ELF-1 (cell line): ENCODE measurements at regions not wholly inside any gene's neighbourhood (a gene's known extent, or its start where the extent isn't known, plus 50 kb on each side); places are given as distances from the start of the nearest gene placed in this dataset.
"Not testable (repeated sequence)": the region's sequence is repeated elsewhere in the genome, so short reads cannot be mapped to it uniquely, and the experiment has no call there.

Experiments used
- DNase-seq: peaks from one replicate; pipeline ENCODE4 v3.0.0-alpha.2; 2016; ENCODE audit warnings: low read depth, low spot score

DNA sequence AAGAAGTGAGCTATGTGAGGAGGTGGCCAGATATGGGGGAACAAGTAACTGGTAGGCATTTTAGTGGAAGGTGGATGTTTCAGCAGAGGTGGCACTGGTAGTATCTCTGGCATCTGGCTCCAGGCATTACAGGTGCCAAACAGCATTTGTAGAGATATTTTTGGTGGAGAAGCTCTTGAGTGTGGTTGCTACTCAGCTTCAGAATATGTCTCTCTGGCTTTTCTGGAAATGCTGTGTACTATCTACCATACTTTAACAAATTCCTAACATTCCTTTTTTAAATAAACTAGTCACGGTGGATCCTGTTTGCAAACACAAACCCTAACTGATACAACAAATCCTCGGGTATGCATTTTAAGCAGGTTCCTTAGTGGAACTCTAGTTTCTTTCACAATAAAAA lies 128.0 kb downstream of the BARX2 start:
- no peak for DNase-seq

- no peak for DNase-seq
Measured at GRCh38 chr11:129505266-129505665, 129.6 kb downstream of the BARX2 start.

DNA sequence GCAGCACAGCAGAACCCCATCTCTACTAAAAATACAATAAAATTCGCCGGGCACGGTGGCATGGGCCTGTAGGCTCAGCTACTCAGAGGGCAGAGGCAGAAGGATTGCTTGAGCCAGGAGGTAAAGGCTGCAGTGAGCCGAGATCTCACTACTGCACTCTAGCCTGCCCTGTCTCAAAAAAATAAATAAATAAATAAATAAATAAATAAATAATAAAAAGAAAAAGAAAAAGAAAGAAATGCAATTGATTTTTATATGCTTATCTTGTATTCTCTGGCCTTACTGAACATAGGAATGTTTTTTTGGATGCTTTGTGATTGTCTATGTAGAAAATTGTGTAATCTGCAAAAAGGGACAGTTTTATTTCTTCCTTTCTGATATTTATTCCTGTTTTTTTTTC lies 132.5 kb downstream of the BARX2 start:
- DNase-seq, result no peak

DNA sequence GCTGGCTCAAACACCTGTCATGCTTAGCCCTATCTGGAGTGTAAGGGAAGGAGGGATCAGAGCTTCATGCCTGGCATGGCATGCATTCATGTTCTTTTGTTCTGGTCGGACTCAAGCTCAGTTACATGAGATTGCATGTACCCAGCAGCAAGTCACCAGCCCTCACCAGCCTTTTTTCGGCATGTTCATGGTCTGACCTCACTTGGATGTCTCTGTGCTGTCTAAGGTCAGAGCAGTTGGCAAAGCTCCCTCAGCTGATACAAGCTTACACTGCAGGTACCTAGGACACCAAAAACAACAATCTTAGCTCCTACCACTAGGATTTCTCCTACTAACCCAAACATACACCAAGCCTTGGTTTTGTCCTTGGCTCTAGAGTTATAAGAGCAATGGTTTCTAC lies 152.6 kb downstream of the BARX2 start:
- DNase-seq, result no peak

DNA sequence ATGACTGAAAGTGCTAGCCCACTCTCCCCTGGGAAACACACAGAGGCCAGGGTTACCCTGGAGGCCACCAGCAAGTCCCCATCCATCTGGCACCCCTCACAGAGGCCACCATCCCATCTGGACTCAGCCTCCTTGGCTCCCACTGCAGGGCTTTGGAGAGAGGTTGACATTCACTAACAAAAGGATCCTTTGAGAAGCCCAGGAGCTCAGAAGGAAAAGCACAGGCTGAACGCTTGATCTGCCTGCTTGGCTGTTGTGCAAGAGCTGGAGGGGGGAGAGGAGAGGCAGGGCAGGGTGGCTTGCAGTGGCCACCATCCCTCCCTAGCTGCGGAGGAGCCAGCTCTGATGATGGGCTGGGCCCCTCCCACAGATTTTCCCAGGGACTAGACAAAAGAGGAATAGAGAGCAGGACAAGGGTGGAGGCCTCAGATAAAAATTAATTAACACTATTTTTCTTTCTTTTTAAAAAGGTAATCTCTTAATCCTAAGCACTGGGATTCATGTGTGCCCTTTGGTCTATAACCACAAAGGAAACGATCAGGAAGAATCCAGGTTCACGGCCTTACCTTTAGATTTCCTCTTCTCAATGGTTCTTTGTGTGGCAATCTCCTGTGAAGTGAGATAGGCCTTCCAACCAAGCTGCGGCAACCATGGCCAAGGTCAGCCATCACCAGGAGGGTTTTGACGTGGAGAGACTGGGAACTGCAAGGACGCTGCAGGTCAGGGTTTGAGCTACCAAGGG lies 154.7 kb downstream of the BARX2 start:
- no peak for DNase-seq

DNA sequence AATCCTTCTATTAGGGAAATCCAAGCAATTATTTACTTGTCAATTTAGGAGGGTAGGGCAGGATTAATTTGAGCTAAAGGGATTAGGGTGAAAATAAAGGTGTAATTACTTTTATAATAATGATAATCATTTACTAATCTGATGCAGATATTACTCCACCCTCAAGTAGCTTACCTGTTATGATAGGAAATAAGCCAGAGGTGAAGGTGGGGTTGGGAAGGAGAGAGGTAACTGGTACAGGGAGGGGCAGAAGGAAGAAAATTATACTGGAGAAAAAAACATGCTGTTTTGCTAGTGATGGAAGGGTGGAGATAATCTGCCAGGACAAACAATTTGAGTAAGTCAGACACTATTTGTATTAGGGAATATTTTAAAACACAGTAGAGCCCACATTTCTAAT lies 157.7 kb downstream of the BARX2 start:
- DNase-seq, result no peak

DNA sequence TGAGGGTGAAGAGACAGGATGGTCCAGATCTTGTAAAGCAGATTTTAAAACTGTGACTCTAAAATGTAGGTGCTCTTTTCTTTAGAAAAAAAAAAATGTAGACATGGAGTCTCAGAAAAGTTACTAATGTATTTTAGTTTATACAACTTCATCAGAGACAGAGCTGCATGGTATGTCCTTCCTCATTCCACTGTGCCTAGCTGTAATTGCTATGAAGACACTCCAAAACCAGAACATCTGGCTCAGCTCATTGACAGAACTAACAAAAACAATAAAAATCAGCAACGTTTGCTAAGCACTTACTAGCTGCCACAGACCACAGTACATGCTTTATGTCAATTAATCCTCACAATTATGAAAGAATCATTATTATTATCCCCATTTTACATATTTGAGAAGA lies 160.7 kb downstream of the BARX2 start:
- no peak for DNase-seq

- no peak for DNase-seq
Measured at GRCh38 chr11:129538323-129538722, 162.7 kb downstream of the BARX2 start.

DNA sequence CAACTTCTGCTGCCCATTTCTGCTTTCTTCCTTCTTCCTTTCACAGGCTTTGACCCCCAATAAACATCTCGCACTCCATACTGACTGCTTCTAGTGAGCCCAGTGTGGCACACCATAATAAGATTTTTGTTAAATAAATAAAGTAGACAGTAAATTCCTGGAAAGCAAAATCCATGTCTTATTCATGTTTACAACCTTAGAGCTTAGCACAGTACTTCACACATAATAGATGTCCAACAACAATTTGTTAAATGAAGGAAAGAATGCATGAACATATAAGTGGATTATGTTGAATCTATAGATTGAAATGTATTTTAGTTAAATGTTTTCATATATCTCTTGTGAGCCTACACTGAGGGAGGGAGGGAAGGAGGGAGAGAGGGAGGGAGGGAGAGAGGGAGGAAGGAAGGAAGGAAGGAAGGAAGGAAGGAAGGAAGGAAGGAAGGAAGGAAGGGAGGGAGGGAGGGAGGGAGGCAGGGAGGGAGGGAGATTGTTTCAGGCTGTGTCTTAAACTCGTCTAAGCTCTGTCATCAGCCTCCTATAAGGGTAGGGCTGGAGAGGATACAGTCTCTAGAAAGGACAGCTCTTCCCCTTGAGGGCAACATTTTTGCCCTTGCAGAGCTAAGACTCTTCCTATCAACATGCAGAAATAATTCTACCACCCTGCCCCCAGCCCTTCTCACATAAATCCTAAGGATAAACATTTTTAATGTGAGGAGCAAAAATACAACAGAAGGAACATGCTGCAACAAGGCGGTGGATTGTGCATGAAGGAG lies 168.1 kb downstream of the BARX2 start:
- no peak for DNase-seq

GRCh38 chr11:129544691-129545090 lies 169.0 kb downstream of the BARX2 start:
- no peak for DNase-seq

- DNase-seq, result no peak
Measured at GRCh38 chr11:129546266-129546665, 170.6 kb downstream of the BARX2 start.

DNA sequence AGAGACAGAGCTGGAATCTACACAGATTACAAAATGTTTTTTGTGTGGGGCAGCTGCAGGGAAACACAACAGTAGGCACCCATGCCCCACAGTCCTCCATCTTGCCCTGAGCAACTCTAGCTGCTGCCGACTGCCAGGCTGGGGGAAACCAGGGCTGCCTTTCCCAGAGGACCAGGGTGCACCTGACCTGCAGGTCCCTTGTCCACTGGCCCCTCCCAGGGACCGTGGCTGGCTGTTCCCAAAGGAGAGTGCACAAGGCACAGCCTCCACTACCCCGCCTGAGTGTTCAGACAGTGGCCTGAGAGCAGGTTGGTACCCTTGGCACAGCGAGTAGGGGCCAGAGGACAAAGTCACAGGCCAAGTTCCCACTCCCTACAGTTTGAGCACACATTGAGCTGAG lies 181.8 kb downstream of the BARX2 start:
- no peak for DNase-seq

DNA sequence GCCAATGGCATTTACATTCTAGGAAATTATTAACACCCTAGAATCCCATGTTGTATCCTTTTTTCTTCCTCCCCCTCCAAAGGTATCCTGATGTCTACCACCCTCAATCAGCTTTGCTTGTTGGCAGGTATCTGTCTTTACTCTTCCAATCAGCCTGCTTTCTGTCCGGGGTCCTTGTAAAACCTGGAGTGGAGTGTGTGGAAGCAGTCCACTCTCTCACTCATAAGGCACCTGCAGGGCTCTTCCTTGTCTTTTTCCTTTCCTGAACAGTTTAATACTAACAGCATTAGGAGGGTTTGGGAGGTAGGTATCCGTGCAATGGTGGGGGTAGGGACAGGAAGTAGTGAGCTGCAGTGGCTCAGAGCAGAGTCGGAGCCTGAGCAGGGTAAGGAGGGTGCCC lies 193.4 kb downstream of the BARX2 start:
- DNase-seq, result no peak

- DNase-seq, result not testable (repeated sequence)
Measured at GRCh38 chr11:129572667-129573066, 197.0 kb downstream of the BARX2 start.

DNA sequence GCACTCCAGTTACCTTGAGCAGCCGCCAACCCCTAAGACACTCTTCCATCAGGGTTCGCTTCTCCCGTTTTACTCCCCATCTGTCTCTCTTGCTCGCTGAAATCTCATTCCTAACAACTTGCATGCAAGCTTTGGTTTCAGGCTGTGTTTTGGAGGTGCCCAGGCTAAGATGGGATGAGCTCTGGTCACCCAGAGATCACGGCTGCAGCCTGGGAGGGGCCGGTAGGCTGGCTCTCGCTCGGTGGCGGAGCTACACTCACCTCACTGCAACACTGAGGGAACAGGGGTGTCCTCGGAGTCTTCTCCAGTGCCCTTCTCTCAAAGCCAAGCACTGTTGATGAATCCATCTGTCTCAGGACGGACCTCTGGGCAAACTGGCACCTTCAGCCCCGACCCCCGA lies 197.5 kb downstream of the BARX2 start:
- DNase-seq, result no peak

- no peak for DNase-seq
Measured at GRCh38 chr11:129574431-129574830, 198.8 kb downstream of the BARX2 start.

DNA sequence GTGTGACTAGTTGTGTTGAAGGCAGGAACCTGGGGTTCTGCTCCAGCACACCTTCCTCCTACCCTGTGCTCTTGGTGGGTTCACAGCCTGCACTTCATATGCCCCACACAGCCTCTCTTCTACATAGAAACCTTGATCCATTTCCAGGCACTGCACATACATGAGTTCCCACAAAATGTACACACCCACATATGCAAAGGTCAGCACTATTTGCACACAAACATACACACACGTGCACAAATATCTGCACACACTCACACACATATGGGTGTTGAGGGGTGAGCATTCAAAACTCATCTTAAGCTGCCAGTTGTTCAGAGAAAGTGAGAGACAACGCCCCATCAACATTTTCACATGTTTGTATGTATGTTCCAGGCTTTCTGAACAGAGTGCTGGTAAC lies 201.0 kb downstream of the BARX2 start:
- no peak for DNase-seq

DNA sequence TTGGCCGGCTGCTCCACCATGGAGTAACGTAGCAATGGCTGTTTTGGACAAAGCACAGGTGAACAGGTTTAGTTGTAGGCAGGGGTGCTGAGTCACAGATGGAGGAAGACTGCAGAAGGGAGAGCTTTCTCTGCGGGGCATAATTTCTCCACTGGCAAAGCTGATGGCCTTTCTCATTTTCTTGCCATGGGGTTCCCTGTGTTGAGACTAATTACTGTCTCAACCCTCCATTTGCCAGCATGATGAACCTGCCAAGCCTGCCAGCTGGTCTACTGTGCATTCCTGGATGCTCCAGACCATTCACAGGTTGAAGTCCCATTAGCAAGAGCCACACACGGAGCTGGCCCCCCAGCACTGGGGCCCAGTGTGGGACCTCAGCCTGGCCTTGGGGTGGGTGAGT lies 202.4 kb downstream of the BARX2 start:
- no peak for DNase-seq

DNA sequence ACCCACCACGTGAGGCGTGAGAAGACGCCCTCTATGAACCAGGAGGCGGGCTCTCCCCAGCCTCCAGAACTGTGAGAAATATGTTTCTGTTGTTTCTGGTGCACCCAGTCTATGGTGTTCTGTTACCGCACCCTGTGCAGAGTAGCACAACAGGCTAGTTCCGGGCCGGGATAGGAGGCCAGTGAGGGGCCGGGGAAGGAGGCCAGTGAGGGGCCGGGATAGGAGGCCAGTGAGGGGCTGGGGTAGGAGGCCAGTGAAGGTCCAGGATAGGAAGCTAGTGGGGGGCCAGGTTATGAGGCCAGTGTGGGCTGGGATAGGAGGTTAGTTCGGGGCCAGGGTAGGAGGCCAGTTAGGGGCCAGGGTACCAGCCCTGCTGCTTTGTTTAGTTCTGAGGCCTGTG lies 204.6 kb downstream of the BARX2 start:
- DNase-seq, result no peak

- DNase-seq, result no peak
Measured at GRCh38 chr11:129584316-129584715, 208.7 kb downstream of the BARX2 start.

DNA sequence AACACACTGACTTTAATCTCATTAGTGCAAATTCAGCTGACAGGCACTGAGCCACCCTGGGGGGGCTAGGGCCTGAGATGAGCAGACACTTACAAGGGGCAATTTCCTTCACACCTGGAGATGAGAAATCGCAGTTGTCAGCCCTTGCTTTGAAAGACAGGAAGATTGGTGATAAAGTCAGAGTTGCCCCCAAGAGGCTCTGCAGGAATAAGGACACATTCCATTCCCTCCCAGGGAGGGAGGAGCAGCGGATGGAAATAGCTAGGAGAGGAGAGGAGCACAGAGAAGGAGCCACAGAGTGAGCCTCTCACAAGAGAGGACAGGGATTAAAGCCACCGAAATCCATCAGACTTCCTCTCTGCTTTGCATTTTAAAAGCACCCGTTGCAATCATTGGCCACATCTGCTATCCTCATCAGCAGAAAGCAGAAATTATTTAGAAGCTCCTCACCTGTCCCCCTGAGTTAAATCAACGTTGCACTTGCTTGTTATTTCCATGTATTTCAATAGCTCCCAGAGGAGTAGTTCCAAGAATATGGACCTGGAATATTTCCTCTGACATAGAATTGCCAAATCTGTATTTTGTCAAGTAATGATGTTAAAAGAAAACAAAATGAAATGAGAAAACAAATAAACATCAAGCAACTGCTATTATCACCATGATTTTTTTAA lies 213.7 kb downstream of the BARX2 start:
- peak; percentile 72 for DNase-seq

DNA sequence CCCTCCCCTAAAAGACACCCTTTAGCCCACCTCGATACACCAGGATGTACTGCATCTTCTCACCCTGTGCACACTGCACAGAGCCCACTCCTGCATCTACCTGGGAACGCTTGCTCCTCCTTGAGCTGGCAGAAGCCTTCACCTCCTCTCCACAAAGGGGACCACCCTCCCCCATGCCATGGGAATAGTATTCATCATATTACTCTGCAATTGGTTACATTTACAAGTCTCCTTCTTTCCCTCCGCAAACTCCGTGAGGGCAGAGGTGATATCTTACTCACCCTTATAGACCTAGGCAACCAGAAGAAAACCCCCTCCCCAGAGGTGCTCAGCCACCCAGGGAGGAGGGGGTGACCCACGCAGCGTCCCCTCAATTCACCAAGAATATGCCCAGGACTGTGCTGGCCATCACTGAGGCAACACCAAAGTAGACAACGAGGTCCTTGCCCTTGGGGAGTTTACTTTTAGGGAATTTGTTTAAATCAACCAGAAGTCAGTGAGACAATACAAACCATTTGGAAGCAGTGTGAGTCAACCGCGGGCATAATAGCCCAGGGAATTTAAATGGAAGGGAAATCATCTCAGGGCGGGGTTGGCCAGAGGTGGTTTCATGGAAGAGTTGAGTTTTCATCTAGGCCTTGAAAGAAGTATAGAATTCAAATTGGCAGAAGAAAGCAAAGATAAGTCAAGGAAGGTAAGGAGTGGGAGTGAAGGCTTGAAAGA lies 214.5 kb downstream of the BARX2 start:
- peak; percentile 46 for DNase-seq
